HCT116 (cell line): ENCODE measurements at regions not wholly inside any gene's neighbourhood (a gene's known extent, or its start where the extent isn't known, plus 50 kb on each side); places are given as distances from the start of the nearest gene placed in this dataset.

Source experiments
- ATAC-seq: fragments of 200-7000 bp; cut with Tn5 transposase; 2 replicates; pipeline ENCODE4 v1.9.1; 2020; ENCODE audit warnings: mild to moderate bottlenecking, moderate library complexity
- BruUV-seq: library from RNA; stranded (reverse); fragments of 400-500 nt; replicated peaks from 2 replicates; lab custom pipeline; 2021; lab: Mats Ljungman, UMichigan
- CTCF ChIA-PET: fragments of 300-600 bp; sonication (Branson Sonifier 250); formaldehyde crosslinking; loops from one replicate; lab custom pipeline; 2021; ENCODE audit warnings: antibody characterized with exemption; lab: Charles Lee
- POLR2A ChIA-PET: fragments of 300-600, 350-600 bp; sonication (Branson Sonifier 250); formaldehyde crosslinking; loops from one replicate; lab custom pipeline; 2021; ENCODE audit warnings: antibody characterized with exemption; lab: Charles Lee
- RAD21 ChIA-PET, 2 experiments: fragments of 300-600 bp; sonication (Branson Sonifier 250); formaldehyde crosslinking; loops; one replicate each; lab custom pipeline; 2023; ENCODE audit warnings: low total read pairs in 2 of 2; ENCODE audit not compliant: uncharacterized antibody in 2 of 2, unreplicated experiment in 2 of 2, low non-redundant PET in 1 of 2; lab: Charles Lee
- DNase-seq: peaks from one replicate; pipeline ENCODE4 v3.0.0-alpha.2; 2010; ENCODE audit warnings: low read depth, low spot score
- H2AFZ ChIP-seq: fragments of 200-600 bp; shearing (Covaris generic), sonication (generic); 2 replicates; pipeline ENCODE4 v1.6.1; 2017; ENCODE audit warnings: low read depth, mixed run types, mixed read lengths, antibody characterized with exemption, low read length; ENCODE audit not compliant: poor library complexity, severe bottlenecking
- H3K27ac ChIP-seq: 2 replicates; pipeline ENCODE4 v1.5.1; 2012; ENCODE audit warnings: low read depth, low read length
- H3K27me3 ChIP-seq: fragments of 200-600 bp; sonication (generic); 2 replicates; pipeline ENCODE4 v1.6.1; 2016; ENCODE audit warnings: mixed run types, low read length, mixed read lengths; ENCODE audit not compliant: insufficient read depth
- H3K36me3 ChIP-seq, 2 experiments: fragments of 200-500 bp in 1 of 2; fragments of 200-600 bp in 1 of 2; sonication (Bioruptor generic) in 1 of 2; sonication (generic) in 1 of 2; 2 replicates each; pipeline versions ENCODE4 v1.5.1 to v1.6.1; 2014 to 2016; ENCODE audit warnings: low read length in 2 of 2, inconsistent platforms in 1 of 2, mixed read lengths in 1 of 2, mixed run types in 1 of 2; ENCODE audit not compliant: insufficient read depth in 2 of 2, control insufficient read depth in 1 of 2
- H3K4me1 ChIP-seq, 2 experiments: fragments of 200-600 bp in 1 of 2; sonication (generic) in 1 of 2; 2 replicates each; pipeline versions ENCODE4 v1.5.1 to v1.6.1; 2012 to 2017; ENCODE audit warnings: low read length in 2 of 2, inconsistent platforms in 1 of 2, mild to moderate bottlenecking in 1 of 2, mixed read lengths in 1 of 2, mixed run types in 1 of 2, moderate library complexity in 1 of 2; ENCODE audit not compliant: insufficient read depth in 2 of 2, control insufficient read depth in 1 of 2
- H3K4me2 ChIP-seq: fragments of 200-600 bp; sonication (generic); 2 replicates; pipeline ENCODE4 v1.6.1; 2017; ENCODE audit warnings: mixed run types, low read length, mixed read lengths
- H3K4me3 ChIP-seq, 2 experiments: fragments of 200-600 bp in 1 of 2; sonication (generic) in 1 of 2; replicated peaks in 1 of 2; 2 replicates each; pipeline ENCODE4 v1.5.1; 2011 to 2016; ENCODE audit warnings: low read length in 2 of 2, control low read depth in 1 of 2, low read depth in 1 of 2, mild to moderate bottlenecking in 1 of 2, mixed read lengths in 1 of 2, mixed run types in 1 of 2
- H3K79me2 ChIP-seq: fragments of 200-600 bp; sonication (generic); 2 replicates; pipeline ENCODE4 v1.6.1; 2017; ENCODE audit warnings: mild to moderate bottlenecking, mixed run types, low read length, moderate library complexity, mixed read lengths; ENCODE audit not compliant: insufficient read depth
- H3K9ac ChIP-seq: fragments of 200-600 bp; sonication (generic); 2 replicates; pipeline ENCODE4 v1.6.1; 2016; ENCODE audit warnings: low read length, mixed read lengths
- H3K9me2 ChIP-seq: fragments of 200-600 bp; sonication (generic), shearing (Covaris generic); 2 replicates; pipeline ENCODE4 v1.6.1; 2017; ENCODE audit warnings: mixed run types, mild to moderate bottlenecking, moderate library complexity; ENCODE audit not compliant: insufficient read depth
- H3K9me3 ChIP-seq, 2 experiments: fragments of 200-500 bp in 1 of 2; fragments of 200-600 bp in 1 of 2; sonication (Bioruptor generic) in 1 of 2; sonication (generic) in 1 of 2; 2 replicates each; pipeline ENCODE4 v1.6.1; 2014 to 2017; ENCODE audit warnings: low read length in 2 of 2, mixed read lengths in 2 of 2, inconsistent platforms in 1 of 2, low read depth in 1 of 2, mild to moderate bottlenecking in 1 of 2, mixed run types in 1 of 2, moderate library complexity in 1 of 2; ENCODE audit not compliant: control insufficient read depth in 1 of 2, insufficient read depth in 1 of 2
- H4K20me1 ChIP-seq: fragments of 200-600 bp; sonication (generic), shearing (Covaris generic); 2 replicates; pipeline ENCODE4 v1.6.1; 2017; ENCODE audit warnings: mixed run types, mild to moderate bottlenecking, moderate library complexity; ENCODE audit not compliant: insufficient read depth
- ATF3 ChIP-seq: IDR thresholded peaks from 2 replicates; pipeline ENCODE4 v1.6.1; 2012
- CTCF ChIP-seq, 3 experiments: fragments of 200-600 bp in 1 of 3; sonication (generic) in 1 of 3; IDR thresholded peaks in 2 of 3; conservative IDR thresholded peaks in 1 of 3; 2 replicates each; pipeline ENCODE4 v1.5.1; 2012 to 2017; ENCODE audit warnings: low read depth in 2 of 3, low read length in 2 of 3, antibody characterized with exemption in 1 of 3, borderline replicate concordance in 1 of 3, control low read depth in 1 of 3, mild to moderate bottlenecking in 1 of 3, mixed read lengths in 1 of 3, mixed run types in 1 of 3, moderate library complexity in 1 of 3; ENCODE audit not compliant: insufficient read depth in 1 of 3
- EGR1 ChIP-seq: IDR thresholded peaks from 2 replicates; pipeline ENCODE4 v1.6.1; 2012; ENCODE audit warnings: low read depth
- ELF1 ChIP-seq: IDR thresholded peaks from 2 replicates; pipeline ENCODE4 v1.6.1; 2012; ENCODE audit warnings: low read depth, borderline replicate concordance
- EZH2 ChIP-seq: fragments of 200-600 bp; sonication (generic); IDR thresholded peaks from 2 replicates; pipeline ENCODE4 v1.6.1; 2017; ENCODE audit warnings: antibody characterized with exemption, mixed run types
- FOSL1 ChIP-seq: IDR thresholded peaks from 2 replicates; pipeline ENCODE4 v1.6.1; 2012; ENCODE audit warnings: low read depth
- MAX ChIP-seq: IDR thresholded peaks from 2 replicates; pipeline ENCODE4 v1.6.1; 2012
- POLR2A ChIP-seq: IDR thresholded peaks from 2 replicates; pipeline ENCODE4 v1.7.0; 2011; ENCODE audit warnings: borderline replicate concordance; ENCODE audit not compliant: insufficient read depth, insufficient read length; ENCODE audit errors: extremely low read depth
- POLR2AphosphoS5 ChIP-seq: IDR thresholded peaks from 2 replicates; pipeline ENCODE4 v1.6.1; 2011; ENCODE audit warnings: mild to moderate bottlenecking, low read depth, low read length, moderate library complexity
- SIN3A ChIP-seq: IDR thresholded peaks from 2 replicates; pipeline ENCODE4 v1.6.1; 2012; ENCODE audit warnings: low read depth
- SP1 ChIP-seq: IDR thresholded peaks from 2 replicates; pipeline ENCODE4 v1.6.1; 2012; ENCODE audit warnings: low read depth
- SRF ChIP-seq: IDR thresholded peaks from 2 replicates; pipeline ENCODE4 v1.6.1; 2012; ENCODE audit warnings: low read depth
- TCF7L2 ChIP-seq: IDR thresholded peaks from 2 replicates; pipeline ENCODE4 v1.7.0; 2011; ENCODE audit warnings: borderline replicate concordance, inconsistent platforms; ENCODE audit not compliant: insufficient read depth, insufficient read length; ENCODE audit errors: extremely low read depth
- YY1 ChIP-seq: IDR thresholded peaks from 2 replicates; pipeline ENCODE4 v1.6.1; 2011; ENCODE audit warnings: low read length, low read depth, moderate library complexity, mild to moderate bottlenecking; ENCODE audit not compliant: insufficient replicate concordance; ENCODE audit errors: extremely low read depth
- ZNF274 ChIP-seq: fragments of 200-500 bp; sonication (Bioruptor generic); IDR thresholded peaks from 2 replicates; pipeline ENCODE4 v1.6.1; 2014; ENCODE audit warnings: mild to moderate bottlenecking, low read depth, low read length, inconsistent platforms
- intact Hi-C: fragments of 100-400 bp; cut with micrococcal nuclease; formaldehyde crosslinking; loops from 2 replicates; pipeline ENCODE4 v1.10.0; 2022

GRCh38 chr18:60202708-60203107 lies 169.9 kb downstream of the MC4R start:
- Histone ChIP-seq H3K27me3 (no peaks in the 10 kb centered on the region), H3K79me2 (no peaks in the 10 kb centered on the region), H3K27ac (no peak overlapping the region), H3K4me1 (no peaks in the 10 kb centered on the region), H2AFZ (no peak overlapping the region), H3K9me3 (no peaks in the 10 kb centered on the region), H4K20me1 (no peaks in the 10 kb centered on the region), H3K9ac (no peak overlapping the region), H3K4me2 (no peak overlapping the region), H3K36me3 (no peaks in the 10 kb centered on the region), H3K4me3 (no peak overlapping the region), H3K9me2 (no peaks in the 10 kb centered on the region)
- ChIA-PET POLR2A (no interaction called here), RAD21 (no interaction called here), CTCF (no interaction called here)
- TF ChIP-seq ELF1 (no peak), POLR2AphosphoS5 (no peak), EGR1 (no peak)
- DNase-seq (no peak), ATAC-seq (no peak)
- BruUV-seq: no TSS peak
- intact Hi-C loops: no loop called here

GRCh38 chr18:60200558-60200957 lies 172.0 kb downstream of the MC4R start:
- H3K4me1 ChIP-seq: no peaks in the 10 kb centered on the region
- no peaks in the 10 kb centered on the region for H3K36me3 ChIP-seq
- H3K27me3 ChIP-seq: no peaks in the 10 kb centered on the region
- no peak overlapping the region for H3K27ac ChIP-seq
- no peaks in the 10 kb centered on the region for H3K9me3 ChIP-seq
- H2AFZ ChIP-seq: no peak overlapping the region
- ChIA-PET RAD21 (no interaction called here), POLR2A (no interaction called here), CTCF (no interaction called here)
- no peak overlapping the region for H3K9ac ChIP-seq
- no peaks in the 10 kb centered on the region for H3K9me2 ChIP-seq
- intact Hi-C loops: no loop called here
- ATAC-seq: no peak
- H3K4me2 ChIP-seq: no peak overlapping the region
- H4K20me1 ChIP-seq: no peaks in the 10 kb centered on the region
- no peak overlapping the region for H3K4me3 ChIP-seq
- no TSS peak for BruUV-seq
- TF ChIP-seq MAX: no peak
- TF ChIP-seq ZNF274: no peak
- TF ChIP-seq SP1: no peak
- no peak for TF ChIP-seq CTCF (IDR thresholded peaks at IDR 0.05 in 2 of 3, conservative IDR thresholded peaks at IDR 0.05 in 1 of 3; ENCODE audit: borderline replicate concordance in 1 of 3, insufficient read depth in 1 of 3, low read depth in 2 of 3, low read length in 2 of 3)
- no peak for TF ChIP-seq ATF3
- no peak for TF ChIP-seq FOSL1
- TF ChIP-seq POLR2A: no peak
- no peak for TF ChIP-seq EGR1
- no peak for TF ChIP-seq POLR2AphosphoS5
- TF ChIP-seq SIN3A: no peak
- TF ChIP-seq YY1: no peak
- TF ChIP-seq EZH2: no peak
- no peak for TF ChIP-seq TCF7L2
- no peak for TF ChIP-seq SRF
- H3K79me2 ChIP-seq: no peaks in the 10 kb centered on the region
- DNase-seq: no peak
